Loucy (cell line): ENCODE measurements at regions not wholly inside any gene's neighbourhood (a gene's known extent, or its start where the extent isn't known, plus 50 kb on each side); places are given as distances from the start of the nearest gene placed in this dataset.
"Not testable (repeated sequence)": the region's sequence is repeated elsewhere in the genome, so short reads cannot be mapped to it uniquely, and the experiment has no call there.

Experiments
- H2AFZ ChIP-seq: fragments of 200-600 bp; sonication (generic); 2 replicates; pipeline ENCODE4 v1.6.0; 2016; ENCODE audit warnings: antibody characterized with exemption, mild to moderate bottlenecking, low read length, moderate library complexity
- H3F3A ChIP-seq: fragments of 200-600 bp; 2 replicates; pipeline ENCODE4 v1.6.0; 2016; ENCODE audit warnings: antibody characterized with exemption, low read depth, mild to moderate bottlenecking
- H3K27me3 ChIP-seq: fragments of 200-600 bp; sonication (generic); 2 replicates; pipeline ENCODE4 v1.6.1; 2014; ENCODE audit warnings: low read length, mild to moderate bottlenecking; ENCODE audit not compliant: insufficient read depth, poor library complexity, severe bottlenecking
- H3K36me3 ChIP-seq: fragments of 200-600 bp; sonication (generic); 2 replicates; pipeline ENCODE4 v1.6.1; 2016; ENCODE audit warnings: low read length; ENCODE audit not compliant: insufficient read depth
- H3K4me1 ChIP-seq: fragments of 200-600 bp; sonication (generic); 2 replicates; pipeline ENCODE4 v1.5.1; 2014; ENCODE audit warnings: low read length, mild to moderate bottlenecking; ENCODE audit not compliant: insufficient read depth, poor library complexity, severe bottlenecking
- H3K4me2 ChIP-seq: fragments of 200-600 bp; sonication (generic); 2 replicates; pipeline ENCODE4 v1.6.0; 2014; ENCODE audit warnings: antibody characterized with exemption, low read length, low read depth, mild to moderate bottlenecking; ENCODE audit not compliant: poor library complexity, severe bottlenecking
- H3K4me3 ChIP-seq: fragments of 200-600 bp; sonication (generic); 2 replicates; pipeline ENCODE4 v1.5.1; 2014; ENCODE audit warnings: low read length, mild to moderate bottlenecking, mixed read lengths; ENCODE audit not compliant: poor library complexity, severe bottlenecking
- H3K79me2 ChIP-seq: fragments of 200-600 bp; sonication (generic); 2 replicates; pipeline ENCODE4 v1.6.1; 2014; ENCODE audit warnings: low read length; ENCODE audit not compliant: insufficient read depth
- H3K9ac ChIP-seq: fragments of 200-600 bp; sonication (generic); 2 replicates; pipeline ENCODE4 v1.6.0; 2014; ENCODE audit warnings: mild to moderate bottlenecking, low read depth, low read length, moderate library complexity; ENCODE audit not compliant: poor library complexity, severe bottlenecking
- H3K9me2 ChIP-seq: fragments of 200-600 bp; sonication (generic); replicated peaks from 2 replicates; pipeline ENCODE4 v1.6.1; 2016; ENCODE audit warnings: low read depth, low read length, mixed read lengths
- H3K9me3 ChIP-seq: fragments of 200-600 bp; sonication (generic); 2 replicates; pipeline ENCODE4 v1.6.1; 2014; ENCODE audit warnings: mild to moderate bottlenecking, antibody characterized with exemption, low read length, low read depth; ENCODE audit not compliant: insufficient read depth
- H4K20me1 ChIP-seq: fragments of 200-600 bp; sonication (generic); 2 replicates; pipeline ENCODE4 v1.6.0; 2014; ENCODE audit warnings: antibody characterized with exemption, low read length, mild to moderate bottlenecking; ENCODE audit not compliant: insufficient read depth, poor library complexity, severe bottlenecking
- EZH2phosphoT487 ChIP-seq: fragments of 200-600 bp; IDR thresholded peaks from 2 replicates; pipeline ENCODE4 v1.6.1; 2018; ENCODE audit warnings: antibody characterized with exemption, mild to moderate bottlenecking, moderate library complexity, borderline replicate concordance
- TF ChIP-seq, protein P1 (sequence below): fragments of 200-600 bp; sonication (generic); conservative IDR thresholded peaks from 2 replicates; pipeline ENCODE4 v1.5.1; 2014; ENCODE audit warnings: mild to moderate bottlenecking, antibody characterized with exemption, low read length

GRCh38 chr2:131801210-131801744 is 273.6 kb downstream of the CCDC74A start:
- no peaks in the 10 kb centered on the region for H4K20me1 ChIP-seq
- TF ChIP-seq, protein P1, sequence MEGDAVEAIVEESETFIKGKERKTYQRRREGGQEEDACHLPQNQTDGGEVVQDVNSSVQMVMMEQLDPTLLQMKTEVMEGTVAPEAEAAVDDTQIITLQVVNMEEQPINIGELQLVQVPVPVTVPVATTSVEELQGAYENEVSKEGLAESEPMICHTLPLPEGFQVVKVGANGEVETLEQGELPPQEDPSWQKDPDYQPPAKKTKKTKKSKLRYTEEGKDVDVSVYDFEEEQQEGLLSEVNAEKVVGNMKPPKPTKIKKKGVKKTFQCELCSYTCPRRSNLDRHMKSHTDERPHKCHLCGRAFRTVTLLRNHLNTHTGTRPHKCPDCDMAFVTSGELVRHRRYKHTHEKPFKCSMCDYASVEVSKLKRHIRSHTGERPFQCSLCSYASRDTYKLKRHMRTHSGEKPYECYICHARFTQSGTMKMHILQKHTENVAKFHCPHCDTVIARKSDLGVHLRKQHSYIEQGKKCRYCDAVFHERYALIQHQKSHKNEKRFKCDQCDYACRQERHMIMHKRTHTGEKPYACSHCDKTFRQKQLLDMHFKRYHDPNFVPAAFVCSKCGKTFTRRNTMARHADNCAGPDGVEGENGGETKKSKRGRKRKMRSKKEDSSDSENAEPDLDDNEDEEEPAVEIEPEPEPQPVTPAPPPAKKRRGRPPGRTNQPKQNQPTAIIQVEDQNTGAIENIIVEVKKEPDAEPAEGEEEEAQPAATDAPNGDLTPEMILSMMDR: no peak
- TF ChIP-seq EZH2phosphoT487: no peak
- H3K4me3 ChIP-seq: no peak overlapping the region
- H3K27me3 ChIP-seq: no peaks in the 10 kb centered on the region
- H3F3A ChIP-seq: no peaks in the 10 kb centered on the region
- H2AFZ ChIP-seq: no peak overlapping the region
- H3K9me2 ChIP-seq: no peaks in the 10 kb centered on the region
- no peaks in the 10 kb centered on the region for H3K36me3 ChIP-seq
- H3K4me1 ChIP-seq: no peaks in the 10 kb centered on the region
- H3K79me2 ChIP-seq: no peaks in the 10 kb centered on the region
- H3K9ac ChIP-seq: no peak overlapping the region
- H3K9me3 ChIP-seq: no peaks in the 10 kb centered on the region
- H3K4me2 ChIP-seq: no peak overlapping the region

DNA sequence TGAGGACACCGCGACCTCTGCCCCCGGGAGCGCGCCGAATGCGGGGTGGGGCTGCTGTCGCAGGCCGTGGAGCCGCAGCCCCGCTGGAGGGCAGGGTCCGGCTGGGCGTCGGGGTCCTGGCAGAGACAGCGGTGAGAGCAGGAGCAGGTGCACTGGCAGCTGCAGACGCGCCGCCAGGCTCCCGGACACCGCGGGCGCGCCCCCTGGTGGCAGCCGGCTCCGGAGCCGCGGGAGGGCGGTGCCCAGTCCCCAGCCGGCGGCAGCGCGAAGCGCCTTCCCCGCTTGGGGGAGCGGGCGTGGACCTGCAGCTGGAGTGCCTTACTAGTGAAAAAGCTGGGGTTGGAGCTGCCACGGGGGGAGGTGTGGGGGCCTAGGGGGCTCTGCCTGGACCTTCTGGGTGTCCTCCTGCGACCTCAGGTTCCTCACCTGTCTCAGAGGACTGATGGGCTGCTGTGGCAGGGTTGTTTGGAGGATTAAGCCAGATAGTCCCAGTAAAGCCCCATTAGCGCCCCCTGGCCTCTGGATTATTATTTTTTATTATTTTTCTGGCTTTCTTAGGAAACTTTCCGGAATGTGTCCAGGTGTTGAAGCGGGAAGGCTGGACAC is 274.2 kb downstream of the CCDC74A start:
- H3F3A ChIP-seq, H3K79me2 ChIP-seq, H3K9ac ChIP-seq, H4K20me1 ChIP-seq, H3K4me1 ChIP-seq, H3K36me3 ChIP-seq, H3K27me3 ChIP-seq, H3K9me2 ChIP-seq, H3K9me3 ChIP-seq: not testable (repeated sequence)
- peak overlapping the region; percentile 97 for H2AFZ ChIP-seq
- peak overlapping the region; percentile 71 for H3K4me3 ChIP-seq
- peak overlapping the region; percentile 68 for H3K4me2 ChIP-seq
- TF ChIP-seq, protein P1: peak; percentile 56

GRCh38 chr2:131802351-131802836 is 274.7 kb downstream of the CCDC74A start:
- H3F3A ChIP-seq, H3K79me2 ChIP-seq, H3K9me2 ChIP-seq, H4K20me1 ChIP-seq, H3K36me3 ChIP-seq, H3K4me1 ChIP-seq, H3K27me3 ChIP-seq, H3K9me3 ChIP-seq: not testable (repeated sequence)
- peak overlapping the region; percentile 97 for H2AFZ ChIP-seq
- peak overlapping the region; percentile 71 for H3K4me3 ChIP-seq
- peak overlapping the region; percentile 43 for H3K9ac ChIP-seq
- peak overlapping the region; percentile 68 for H3K4me2 ChIP-seq

GRCh38 chr2:131803237-131803636 is 275.5 kb downstream of the CCDC74A start:
- not testable (repeated sequence) for H3K79me2 ChIP-seq, H3F3A ChIP-seq, H3K9ac ChIP-seq, H3K9me2 ChIP-seq, H3K9me3 ChIP-seq, H3K27me3 ChIP-seq, H4K20me1 ChIP-seq, H3K4me1 ChIP-seq, H3K36me3 ChIP-seq, H3K4me3 ChIP-seq, H3K4me2 ChIP-seq, H2AFZ ChIP-seq

GRCh38 chr2:131812605-131813004 is 284.9 kb downstream of the CCDC74A start:
- H3K4me1 ChIP-seq, H4K20me1 ChIP-seq, H3K9ac ChIP-seq, H3K4me2 ChIP-seq, H3K27me3 ChIP-seq, H3K79me2 ChIP-seq, H3K9me2 ChIP-seq, H3K9me3 ChIP-seq, H3F3A ChIP-seq, H3K36me3 ChIP-seq, H2AFZ ChIP-seq, H3K4me3 ChIP-seq: not testable (repeated sequence)

DNA sequence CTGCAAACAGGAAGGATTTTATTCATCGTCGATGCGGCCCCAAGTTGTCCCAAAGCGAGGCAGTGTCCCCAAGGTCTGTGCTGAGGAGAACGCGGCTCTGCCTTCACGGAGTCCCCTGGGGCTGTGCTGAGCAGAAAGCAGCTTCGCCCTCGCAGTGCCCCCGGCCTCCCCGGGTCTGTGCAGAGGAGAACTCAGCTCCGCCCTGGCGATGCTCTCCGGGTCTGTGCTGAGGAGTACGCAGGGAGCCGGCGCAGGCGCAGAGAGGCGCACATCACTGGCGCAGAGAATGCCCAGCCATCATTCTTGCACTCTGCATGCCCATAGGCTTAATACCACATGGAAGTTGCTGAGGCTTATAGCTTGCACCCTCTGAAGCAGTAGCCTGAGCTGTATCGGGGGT is 285.7 kb downstream of the CCDC74A start:
- not testable (repeated sequence) for H2AFZ ChIP-seq, H3K4me1 ChIP-seq, H3K9me3 ChIP-seq, H3K36me3 ChIP-seq, H3K4me3 ChIP-seq, H3K27me3 ChIP-seq, H3K9ac ChIP-seq, H4K20me1 ChIP-seq, H3F3A ChIP-seq, H3K9me2 ChIP-seq, H3K4me2 ChIP-seq, H3K79me2 ChIP-seq
